HepG2 (cell line): ENCODE measurements at regions not wholly inside any gene's neighbourhood (a gene's known extent, or its start where the extent isn't known, plus 50 kb on each side); places are given as distances from the start of the nearest gene placed in this dataset.
A peak's percentile ranks its signal among the peaks of the same experiment; 100 is the strongest.

ENCODE experiments used
- ATAC-seq: fragments of 200-7000 bp; cut with Tn5 transposase; 3 replicates; pipeline ENCODE4 v1.9.1; 2020; ENCODE audit warnings: mild to moderate bottlenecking, moderate library complexity
- BruUV-seq: library from RNA; stranded (reverse); fragments of 400-500 nt; replicated peaks from 2 replicates; lab custom pipeline; 2021; lab: Mats Ljungman, UMichigan
- CTCF ChIA-PET: fragments of 300-600 bp; formaldehyde crosslinking; extraction: SDS; loops from one replicate; lab custom pipeline; 2021; ENCODE audit warnings: low total read pairs, inconsistent platforms, low intra/inter-chr PET ratio; lab: Yijun Ruan, JAX
- POLR2A ChIA-PET: fragments of 350-600 bp; sonication (Branson Sonifier 250); formaldehyde crosslinking; loops from one replicate; lab custom pipeline; 2020; ENCODE audit warnings: antibody characterized with exemption, inconsistent platforms; lab: Yijun Ruan, JAX
- DNase-seq: peaks from one replicate; pipeline ENCODE4 v3.0.0-alpha.2; 2015; ENCODE audit warnings: low spot score
- FAIRE-seq: peaks from 3 replicates; lab custom pipeline; 2011; peaks lifted over from hg19 to GRCh38; lab: Jason Lieb, UNC
- H2AFZ ChIP-seq: one replicate; pipeline ENCODE4 v1.6.1; 2011; ENCODE audit warnings: low read length, inconsistent platforms
- H3K27ac ChIP-seq: fragments of 300-600 bp; 3 replicates; pipeline ENCODE4 v1.8.0; 2011; ENCODE audit warnings: mixed run types, mild to moderate bottlenecking, mixed read lengths, low read length, inconsistent platforms; ENCODE audit not compliant: insufficient read depth; ENCODE audit errors: extremely low read length
- H3K27me3 ChIP-seq, 2 experiments: fragments of 200-600 bp in 1 of 2; 2 replicates in 1 of 2; 3 replicates in 1 of 2; pipeline versions ENCODE4 v1.6.0 to v1.8.0; 2011; ENCODE audit warnings: low read length in 2 of 2, mild to moderate bottlenecking in 2 of 2, moderate library complexity in 2 of 2, inconsistent platforms in 1 of 2; ENCODE audit not compliant: insufficient read depth in 2 of 2, control insufficient read depth in 1 of 2
- H3K36me3 ChIP-seq, 2 experiments: fragments of 200-600 bp in 1 of 2; replicated peaks in 1 of 2; 2 replicates in 1 of 2; 3 replicates in 1 of 2; pipeline versions ENCODE4 v1.5.1 to v1.8.0; 2011; ENCODE audit warnings: low read length in 2 of 2, inconsistent platforms in 1 of 2; ENCODE audit not compliant: insufficient read depth in 2 of 2, control insufficient read depth in 1 of 2
- H3K4me1 ChIP-seq: 2 replicates; pipeline ENCODE4 v1.5.1; 2012; ENCODE audit warnings: low read length, inconsistent platforms; ENCODE audit not compliant: insufficient read depth
- H3K4me2 ChIP-seq: 2 replicates; pipeline ENCODE4 v1.6.0; 2011; ENCODE audit warnings: low read depth, low read length, inconsistent platforms
- H3K4me3 ChIP-seq, 3 experiments: fragments of 200-600 bp in 1 of 3; sonication (generic), shearing (Covaris generic) in 1 of 3; replicated peaks in 1 of 3; 2 replicates each; pipeline ENCODE4 v1.5.1; 2011 to 2016; ENCODE audit warnings: low read length in 3 of 3, inconsistent platforms in 2 of 3, low read depth in 2 of 3, mild to moderate bottlenecking in 2 of 3, control low read depth in 1 of 3, mixed read lengths in 1 of 3; ENCODE audit not compliant: insufficient read depth in 1 of 3
- H3K79me2 ChIP-seq: one replicate; pipeline ENCODE4 v1.6.1; 2011; ENCODE audit warnings: low read length, inconsistent platforms; ENCODE audit not compliant: insufficient read depth
- H3K9ac ChIP-seq: 2 replicates; pipeline ENCODE4 v1.6.0; 2011; ENCODE audit warnings: mild to moderate bottlenecking, low read depth, low read length, inconsistent platforms; ENCODE audit not compliant: insufficient read depth
- H3K9me3 ChIP-seq: 2 replicates; pipeline ENCODE4 v1.5.1; 2012; ENCODE audit warnings: mild to moderate bottlenecking, low read length
- H4K20me1 ChIP-seq: 2 replicates; pipeline ENCODE4 v1.6.0; 2011; ENCODE audit warnings: inconsistent platforms, mild to moderate bottlenecking, low read length, moderate library complexity; ENCODE audit not compliant: insufficient read depth
- CREM ChIP-seq, 2 experiments: sonication (generic) in 1 of 2; formaldehyde crosslinking in 1 of 2; IDR thresholded peaks; 2 replicates each; pipeline versions ENCODE4 v1.4.0 to v1.6.1; 2016 to 2020; ENCODE audit warnings: antibody characterized with exemption in 1 of 2, mild to moderate bottlenecking in 1 of 2, missing genetic modification reagents in 1 of 2
- FOXK1 ChIP-seq: sonication (generic); formaldehyde crosslinking; IDR thresholded peaks from 2 replicates; pipeline ENCODE4 v1.4.0; 2020; ENCODE audit warnings: low read depth, missing genetic modification reagents, borderline replicate concordance
- ISX ChIP-seq: sonication (generic); formaldehyde crosslinking; conservative IDR thresholded peaks from 2 replicates; pipeline ENCODE4 v1.5.0; 2020; ENCODE audit warnings: missing genetic modification reagents
- KDM5A ChIP-seq: fragments of 200-600 bp; sonication (generic); IDR thresholded peaks from 2 replicates; pipeline ENCODE4 v1.7.0; 2018; ENCODE audit warnings: antibody characterized with exemption, mild to moderate bottlenecking, low read length, borderline replicate concordance
- MIXL1 ChIP-seq: IDR thresholded peaks from 2 replicates; pipeline ENCODE4 v1.6.1; 2016
- RAD21 ChIP-seq: fragments of 450-650 bp; formaldehyde crosslinking; IDR thresholded peaks from 2 replicates; pipeline ENCODE4 v1.5.0; 2020; ENCODE audit warnings: mild to moderate bottlenecking
- SIN3A ChIP-seq: IDR thresholded peaks from 2 replicates; pipeline ENCODE4 v1.6.1; 2011; ENCODE audit warnings: low read depth, mild to moderate bottlenecking, control low read depth, low read length, borderline replicate concordance
- SMAD1 ChIP-seq: sonication (generic); formaldehyde crosslinking; IDR thresholded peaks from 2 replicates; pipeline ENCODE4 v1.4.0; 2020; ENCODE audit warnings: missing genetic modification reagents, low read depth, mild to moderate bottlenecking, borderline replicate concordance
- SNRNP70 ChIP-seq: fragments of 200-400 bp; formaldehyde crosslinking; IDR thresholded peaks from 2 replicates; pipeline ENCODE4 v1.6.1; 2017; ENCODE audit warnings: mild to moderate bottlenecking, low read depth, low read length, moderate library complexity
- SRF ChIP-seq: IDR thresholded peaks from 2 replicates; pipeline ENCODE4 v1.6.1; 2011; ENCODE audit warnings: mild to moderate bottlenecking, low read depth, low read length, moderate library complexity
- STAG1 ChIP-seq: sonication (generic); formaldehyde crosslinking; IDR thresholded peaks from 2 replicates; pipeline ENCODE4 v1.4.0; 2020; ENCODE audit warnings: missing genetic modification reagents
- TAF1 ChIP-seq: sonication (generic); formaldehyde crosslinking; IDR thresholded peaks from 2 replicates; pipeline ENCODE4 v1.4.0; 2020; ENCODE audit warnings: missing genetic modification reagents
- ZSCAN9 ChIP-seq: IDR thresholded peaks from 2 replicates; pipeline ENCODE4 v1.6.1; 2016; ENCODE audit warnings: borderline replicate concordance
- whole genome bisulfite sequencing: methylation state at CpG from one replicate; pipeline ENCODE4 v1.1.6; 2017; ENCODE audit warnings: low lambda C conversion rate; 5-methylcytosine and 5-hydroxymethylcytosine counted together
- in situ Hi-C: cut with HindIII; loops from 2 replicates; pipeline ENCODE4 v1.10.0; 2017; ENCODE audit warnings: low pct_unique_long_range_greater_than_20kb; ENCODE audit not compliant: extremely low pct_ligation_motif_present
- intact Hi-C: fragments of 100-400 bp; cut with micrococcal nuclease; formaldehyde crosslinking; loops from one replicate; pipeline ENCODE4 v1.10.0; 2022; ENCODE audit not compliant: unreplicated experiment
- TF ChIP-seq, protein P1 (sequence below): sonication (generic); formaldehyde crosslinking; IDR thresholded peaks from 2 replicates; pipeline ENCODE4 v1.4.0; 2020; ENCODE audit warnings: missing genetic modification reagents
- TF ChIP-seq, protein P2 (sequence below): sonication (generic); formaldehyde crosslinking; IDR thresholded peaks from 2 replicates; pipeline ENCODE4 v1.5.0; 2020; ENCODE audit warnings: missing genetic modification reagents

DNA sequence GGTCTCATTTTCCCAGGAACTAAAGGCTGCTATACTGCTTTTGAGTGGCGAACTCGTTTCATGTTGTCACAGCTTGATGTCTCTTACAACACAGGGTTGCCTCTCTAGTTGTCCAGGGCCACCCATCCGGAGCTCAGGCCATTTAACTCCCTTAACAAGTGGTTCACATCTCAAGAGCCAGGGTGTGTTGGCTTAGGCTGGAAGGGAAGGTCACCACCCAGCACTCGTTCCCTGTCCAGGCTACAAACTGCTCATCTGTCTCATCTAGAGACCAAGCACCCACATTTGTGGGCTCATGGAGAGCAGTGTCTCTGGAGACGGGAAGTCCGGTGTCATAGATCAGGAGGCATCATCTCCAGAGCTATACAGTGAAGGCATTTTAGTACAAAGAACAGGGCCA lies 106.8 kb upstream of the EXOC2 start:
- ChIA-PET CTCF (no interaction called here), POLR2A (interaction anchor here (0.7 kb wide), 1 partner anchor 102 kb away, joined by 6 read pairs; no protein-coding TSS in a partner anchor)
- WGBS = 43% methylated on average over 6 of the region's 6 CpGs

DNA sequence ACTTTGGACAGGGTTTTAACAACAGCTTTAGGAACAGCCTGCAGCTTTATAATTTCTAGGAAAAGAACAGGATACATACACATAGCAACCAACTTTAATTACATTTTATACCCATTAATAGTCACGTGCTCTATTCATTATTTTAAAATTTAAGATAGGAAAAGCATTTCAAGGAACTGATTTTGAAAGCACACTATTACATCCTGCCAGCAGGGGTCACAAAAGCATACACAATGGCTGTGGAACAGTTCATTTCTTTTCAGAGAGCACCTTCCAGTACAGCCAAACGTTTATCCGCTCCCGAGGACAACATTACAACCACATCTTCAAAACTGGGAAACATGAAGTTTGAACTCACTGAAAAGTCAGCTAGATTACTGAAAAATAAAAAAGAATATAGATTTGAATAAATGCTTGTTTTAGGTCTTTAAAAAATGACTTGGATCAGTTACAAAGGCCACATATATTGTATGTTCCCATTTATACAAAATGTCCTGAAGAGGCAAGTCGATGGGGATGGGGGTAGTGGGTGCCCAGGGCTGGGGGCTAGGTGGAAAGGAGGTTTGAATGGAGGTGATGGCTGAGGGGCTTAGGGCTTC lies 104.6 kb upstream of the EXOC2 start:
- Histone ChIP-seq H3K4me3 (no peak overlapping the region), H3K4me2 (no peak overlapping the region), H3K36me3 (no peaks in the 10 kb centered on the region), H3K27ac (no peak overlapping the region), H3K27me3 (peaks cover 4 to 57% of the 10 kb centered on the region in 2 experiments), H3K9me3 (no peaks in the 10 kb centered on the region), H3K4me1 (no peaks in the 10 kb centered on the region), H2AFZ (no peak overlapping the region), H3K79me2 (no peaks in the 10 kb centered on the region), H3K9ac (no peak overlapping the region), H4K20me1 (no peaks in the 10 kb centered on the region)
- ATAC-seq (peak; percentile 68), FAIRE-seq (peak; percentile 92), DNase-seq (peak; percentile 45)
- WGBS = 5% methylated on average over 5 of the region's 5 CpGs
- ChIA-PET CTCF (interaction anchor here (1.1 to 3.3 kb wide), 6 partner anchors 115 to 639 kb away, joined by 3 to 42 read pairs (median 12); no protein-coding TSS in a partner anchor), POLR2A (no interaction called here)
- in situ Hi-C loops = loop anchor here (5.0 kb wide), 1 partner anchor 585 kb away; no protein-coding TSS in a partner anchor
- no TSS peak for BruUV-seq
- intact Hi-C loops = loop anchor here (1.0 to 10.0 kb wide), 5 partner anchors 107 to 639 kb away; no protein-coding TSS in a partner anchor
- TF ChIP-seq ZSCAN9 (CRISPR knock-in tag) (0 out of 2 replicates have a peak, but pooled peaks have one; percentile 23), RAD21 (CRISPR knock-in tag) (peak; percentile 77), FOXK1 (CRISPR knock-in tag) (peak; percentile 28; the same call in 1 of the 2 replicates), STAG1 (CRISPR knock-in tag) (peak; percentile 96), CREM (IDR thresholded peaks at IDR 0.05) (no peak), CREM (CRISPR knock-in tag; IDR thresholded peaks at IDR 0.05) (no peak), SNRNP70 (no peak), SIN3A (no peak), MIXL1 (peak; percentile 43; the same call in 1 of the 2 replicates), SMAD1 (no peak)

More for the DNA sequence above, 106.8 kb upstream of the EXOC2 start:
- H3K4me2 ChIP-seq = no peak overlapping the region
- TF ChIP-seq, protein P1, sequence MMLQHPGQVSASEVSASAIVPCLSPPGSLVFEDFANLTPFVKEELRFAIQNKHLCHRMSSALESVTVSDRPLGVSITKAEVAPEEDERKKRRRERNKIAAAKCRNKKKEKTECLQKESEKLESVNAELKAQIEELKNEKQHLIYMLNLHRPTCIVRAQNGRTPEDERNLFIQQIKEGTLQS (CRISPR knock-in tag) = no peak
- TF ChIP-seq KDM5A (no peak), SRF (no peak), ISX (CRISPR knock-in tag) (no peak), SIN3A (no peak), TAF1 (CRISPR knock-in tag) (no peak)
- TF ChIP-seq, protein P2, sequence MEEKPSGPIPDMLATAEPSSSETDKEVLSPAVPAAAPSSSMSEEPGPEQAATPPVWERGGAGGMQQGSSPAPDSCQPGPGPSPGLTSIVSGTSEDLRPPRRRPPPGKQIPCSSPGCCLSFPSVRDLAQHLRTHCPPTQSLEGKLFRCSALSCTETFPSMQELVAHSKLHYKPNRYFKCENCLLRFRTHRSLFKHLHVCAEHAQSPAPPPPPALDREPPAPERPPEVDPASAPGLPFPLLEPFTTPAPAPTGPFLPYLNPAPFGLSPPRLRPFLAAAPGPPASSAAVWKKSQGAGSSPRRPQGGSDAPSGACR (CRISPR knock-in tag) = no peak
- TF ChIP-seq, all 625 proteins: peak for 0
- H3K9ac ChIP-seq = no peak overlapping the region
- no peaks in the 10 kb centered on the region for H3K9me3 ChIP-seq
- intact Hi-C loops (loop anchor here (10.0 kb wide), 1 partner anchor 105 kb away; no protein-coding TSS in a partner anchor), in situ Hi-C loops (loop anchor here (5.0 kb wide), 1 partner anchor 583 kb away; no protein-coding TSS in a partner anchor)
- ATAC-seq = no peak
- no peaks in the 10 kb centered on the region for H3K4me1 ChIP-seq
- BruUV-seq = no TSS peak
- FAIRE-seq = no peak
- no peaks in the 10 kb centered on the region for H4K20me1 ChIP-seq
- H2AFZ ChIP-seq = no peak overlapping the region
- H3K79me2 ChIP-seq = no peaks in the 10 kb centered on the region
- peaks cover 4 to 42% of the 10 kb centered on the region in 2 experiments for H3K27me3 ChIP-seq
- no peaks in the 10 kb centered on the region for H3K36me3 ChIP-seq
- DNase-seq = no peak
- H3K4me3 ChIP-seq = no peak overlapping the region
- H3K27ac ChIP-seq = no peak overlapping the region
